ENCODE measurements at regions not wholly inside any gene's neighbourhood (a gene's known extent, or its start where the extent isn't known, plus 50 kb on each side); places are given as distances from the start of the nearest gene placed in this dataset.

GRCh38 chr3:98710067-98710659 is 53.0 kb upstream of the ST3GAL6 start:
- no peak overlapping the region for H3K23ac ChIP-seq (ENCODE audit: low read depth, low read length)
- H2AFZ ChIP-seq (replicated peaks; ENCODE audit: low read length, poor library complexity): no peak overlapping the region
- no peak overlapping the region for H3K4me3 ChIP-seq (ENCODE audit: insufficient read depth, low read depth, low read length)
- no peak overlapping the region for H2BK120ac ChIP-seq (ENCODE audit: low read depth, low read length)
- BruUV-seq (replicated peaks): no TSS peak
- in situ Hi-C loops (cut with MboI; ENCODE audit: low sequenced_read_pairs) (no loop called here), dilution Hi-C loops (cut with HindIII; ENCODE audit: low sequenced_read_pairs, unreplicated experiment) (no loop called here), intact Hi-C loops (cut with micrococcal nuclease) (no loop called here)
- no peak overlapping the region for H2BK15ac ChIP-seq (ENCODE audit: low read depth, low read length)
- no peak overlapping the region for H3K18ac ChIP-seq (ENCODE audit: low read depth, low read length)
- H3K14ac ChIP-seq (replicated peaks; ENCODE audit: low read depth, low read length): no peak overlapping the region
- H3K4me2 ChIP-seq (ENCODE audit: low read depth, low read length): no peak overlapping the region
- ATAC-seq (ENCODE audit: low read depth) (no peak), DNase-seq (no peak)
- no peaks in the 10 kb centered on the region for H3K9me3 ChIP-seq (ENCODE audit: control insufficient read depth, insufficient read depth, low read length)
- H4K91ac ChIP-seq (ENCODE audit: insufficient read depth, low read depth, low read length): no peak overlapping the region
- no peak overlapping the region for H2AK5ac ChIP-seq (ENCODE audit: low read depth, low read length)
- peaks cover 1% of the 10 kb centered on the region; the same call in 1 of the 2 replicates for H3K4me1 ChIP-seq (ENCODE audit: control insufficient read depth, insufficient read depth, low read length)
- H2BK5ac ChIP-seq (ENCODE audit: low read depth, low read length, poor library complexity, severe bottlenecking): no peak overlapping the region
- no peaks in the 10 kb centered on the region for H3K9me1 ChIP-seq (ENCODE audit: insufficient read depth, low read length)
- no peak overlapping the region for H3K27ac ChIP-seq (ENCODE audit: insufficient read depth, low read length)
- no peak overlapping the region for H3K56ac ChIP-seq (ENCODE audit: extremely low read depth, insufficient read depth, low read length)
- H3K36me3 ChIP-seq (ENCODE audit: control insufficient read depth, insufficient read depth, low read length): no peaks in the 10 kb centered on the region
- H4K8ac ChIP-seq (ENCODE audit: low read depth in 2 of 2, low read length in 2 of 2): no peak overlapping the region
- no peak overlapping the region for H2BK20ac ChIP-seq (ENCODE audit: low read depth, low read length)
- no peak overlapping the region for H2AK9ac ChIP-seq (replicated peaks; ENCODE audit: low read depth, low read length, poor library complexity)
- H3K9ac ChIP-seq (ENCODE audit: low read depth, low read length): no peak overlapping the region
- no peak overlapping the region for H3K4ac ChIP-seq (ENCODE audit: low read depth, low read length)
- TF ChIP-seq CEBPB (IDR thresholded peaks at IDR 0.05; ENCODE audit: low read depth, low read length): no peak
- no peak for TF ChIP-seq FOS (IDR thresholded peaks at IDR 0.05; ENCODE audit: low read depth, low read length)
- no peak for TF ChIP-seq CTCF (conservative IDR thresholded peaks at IDR 0.05; ENCODE audit: low read depth, low read length)
- TF ChIP-seq MXI1 (IDR thresholded peaks at IDR 0.05; ENCODE audit: borderline replicate concordance, low read depth, low read length): no peak
- TF ChIP-seq POLR2A (IDR thresholded peaks at IDR 0.05; ENCODE audit: low read depth, low read length): no peak
- TF ChIP-seq ELK1 (IDR thresholded peaks at IDR 0.05; ENCODE audit: borderline replicate concordance, low read depth, low read length): no peak
- no peak for TF ChIP-seq MAZ (IDR thresholded peaks at IDR 0.05; ENCODE audit: borderline replicate concordance, low read depth, low read length)
- no peak for TF ChIP-seq RAD21 (IDR thresholded peaks at IDR 0.05; ENCODE audit: low read length)
- no peak for TF ChIP-seq CHD1 (IDR thresholded peaks at IDR 0.05; ENCODE audit: low read depth, low read length)
- TF ChIP-seq USF2 (IDR thresholded peaks at IDR 0.05; ENCODE audit: low read depth, low read length): no peak
- no peaks in the 10 kb centered on the region for H3K79me1 ChIP-seq (ENCODE audit: low read depth in 1 of 2, low read length in 2 of 2)
- WGBS, 2 experiments (ENCODE audit: extremely low coverage in 2 of 2, insufficient read length in 1 of 2): no CpG with 5 or more reads among the region's 3 CpGs
- no peaks in the 10 kb centered on the region for H4K20me1 ChIP-seq (ENCODE audit: insufficient read depth, low read length)
- H3K27me3 ChIP-seq (ENCODE audit: control insufficient read depth, insufficient read depth, low read length): peaks cover 9% of the 10 kb centered on the region
- POLR2A ChIA-PET (ENCODE audit: unreplicated experiment): no interaction called here
- no peak overlapping the region for H4K5ac ChIP-seq (ENCODE audit: low read depth, low read length)
- CTCF ChIA-PET: no interaction called here
